Progenitor cell of endocrine pancreas (in vitro differentiated cells): ENCODE measurements at regions not wholly inside any gene's neighbourhood (a gene's known extent, or its start where the extent isn't known, plus 50 kb on each side); places are given as distances from the start of the nearest gene placed in this dataset.

ENCODE experiments used
- DNase-seq: peaks from one replicate; pipeline ENCODE4 v3.0.0; 2021; ENCODE audit warnings: low spot score; ENCODE audit not compliant: unreplicated experiment
- H3K27ac Mint-ChIP-seq: 2 replicates; pipeline ENCODE4 v1.8.0; 2021; ENCODE audit warnings: mild to moderate bottlenecking, moderate library complexity, mixed read lengths
- H3K27me3 Mint-ChIP-seq: 2 replicates; pipeline ENCODE4 v1.8.0; 2021; ENCODE audit warnings: mixed read lengths
- H3K36me3 Mint-ChIP-seq: 2 replicates; pipeline ENCODE4 v1.8.0; 2022; ENCODE audit warnings: mixed read lengths; ENCODE audit not compliant: insufficient read depth
- H3K4me1 Mint-ChIP-seq: 2 replicates; pipeline ENCODE4 v1.8.0; 2021; ENCODE audit warnings: low read depth, mixed read lengths
- H3K4me3 Mint-ChIP-seq: 2 replicates; pipeline ENCODE4 v1.8.0; 2021; ENCODE audit warnings: low read depth, mild to moderate bottlenecking, moderate library complexity, mixed read lengths
- H3K9me3 Mint-ChIP-seq: 2 replicates; pipeline ENCODE4 v1.8.0; 2021; ENCODE audit warnings: low read depth, mixed read lengths
- TF ChIP-seq, protein P1 (sequence below): fragments of 200-600 bp; sonication (generic); IDR thresholded peaks from one replicate; pipeline ENCODE4 v1.5.0; 2021; ENCODE audit warnings: antibody characterized with exemption, mild to moderate bottlenecking; ENCODE audit not compliant: unreplicated experiment

DNA sequence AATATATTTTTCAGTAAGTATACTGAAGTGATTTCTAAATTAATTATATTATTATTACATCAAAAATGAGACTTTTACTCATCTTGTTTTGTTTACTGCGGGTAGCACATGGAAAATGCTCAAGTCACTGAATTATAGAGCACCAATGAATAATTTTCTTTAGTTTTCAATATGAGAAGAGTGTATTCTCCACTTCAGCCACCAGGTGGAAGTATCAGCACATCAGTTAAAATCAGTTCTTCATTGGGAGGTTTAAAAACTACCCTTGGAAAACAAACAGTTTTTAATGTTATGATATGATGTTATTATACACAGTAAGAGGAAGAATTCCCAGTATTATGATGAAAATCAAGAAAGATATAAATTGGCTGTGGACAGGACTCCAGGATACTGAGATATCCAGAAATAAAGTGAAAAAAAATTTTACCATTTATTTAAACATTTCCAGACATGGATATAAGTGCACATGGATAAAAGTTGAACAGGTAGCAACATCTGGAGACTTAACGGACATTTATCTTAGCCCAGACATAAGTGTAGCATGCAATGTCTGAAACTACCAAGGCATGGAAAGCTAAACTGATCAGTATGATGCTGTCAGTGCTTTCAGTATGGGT lies 467.3 kb downstream of the KCNJ2 start:
- no peak overlapping the region for H3K27ac Mint-ChIP-seq
- no peaks in the 10 kb centered on the region for H3K9me3 Mint-ChIP-seq
- peaks cover 8% of the 10 kb centered on the region for H3K4me1 Mint-ChIP-seq
- no peaks in the 10 kb centered on the region for H3K36me3 Mint-ChIP-seq
- no peak overlapping the region for H3K4me3 Mint-ChIP-seq
- no peak for DNase-seq
- TF ChIP-seq, protein P1, sequence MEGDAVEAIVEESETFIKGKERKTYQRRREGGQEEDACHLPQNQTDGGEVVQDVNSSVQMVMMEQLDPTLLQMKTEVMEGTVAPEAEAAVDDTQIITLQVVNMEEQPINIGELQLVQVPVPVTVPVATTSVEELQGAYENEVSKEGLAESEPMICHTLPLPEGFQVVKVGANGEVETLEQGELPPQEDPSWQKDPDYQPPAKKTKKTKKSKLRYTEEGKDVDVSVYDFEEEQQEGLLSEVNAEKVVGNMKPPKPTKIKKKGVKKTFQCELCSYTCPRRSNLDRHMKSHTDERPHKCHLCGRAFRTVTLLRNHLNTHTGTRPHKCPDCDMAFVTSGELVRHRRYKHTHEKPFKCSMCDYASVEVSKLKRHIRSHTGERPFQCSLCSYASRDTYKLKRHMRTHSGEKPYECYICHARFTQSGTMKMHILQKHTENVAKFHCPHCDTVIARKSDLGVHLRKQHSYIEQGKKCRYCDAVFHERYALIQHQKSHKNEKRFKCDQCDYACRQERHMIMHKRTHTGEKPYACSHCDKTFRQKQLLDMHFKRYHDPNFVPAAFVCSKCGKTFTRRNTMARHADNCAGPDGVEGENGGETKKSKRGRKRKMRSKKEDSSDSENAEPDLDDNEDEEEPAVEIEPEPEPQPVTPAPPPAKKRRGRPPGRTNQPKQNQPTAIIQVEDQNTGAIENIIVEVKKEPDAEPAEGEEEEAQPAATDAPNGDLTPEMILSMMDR, result peak; percentile 78
- H3K27me3 Mint-ChIP-seq, result no peaks in the 10 kb centered on the region

DNA sequence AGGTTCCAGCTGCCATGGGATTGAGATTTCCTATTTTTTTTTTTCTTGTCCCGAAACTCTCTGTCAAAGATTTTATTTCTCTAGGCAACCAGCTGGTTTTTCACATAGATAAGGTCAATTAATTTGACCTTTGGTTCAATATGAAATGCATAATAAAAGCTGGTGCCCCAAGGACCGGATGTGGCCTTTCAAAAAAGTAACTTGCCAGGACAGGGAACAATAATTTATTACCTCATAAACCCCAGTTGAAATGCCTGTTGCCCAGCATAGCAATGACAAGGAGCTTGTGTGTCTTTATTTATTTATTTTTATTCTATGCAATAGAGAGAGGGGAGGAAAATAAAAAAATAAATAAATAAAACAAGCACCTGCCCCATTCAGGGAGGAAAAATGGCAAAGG lies 472.7 kb downstream of the KCNJ2 start:
- Mint-ChIP-seq H3K27ac (no peak overlapping the region), H3K4me1 (peaks cover 6% of the 10 kb centered on the region), H3K4me3 (no peak overlapping the region), H3K36me3 (no peaks in the 10 kb centered on the region), H3K27me3 (no peaks in the 10 kb centered on the region), H3K9me3 (peaks cover 8% of the 10 kb centered on the region)
- TF ChIP-seq, protein P1, result no peak
- DNase-seq, result no peak

DNA sequence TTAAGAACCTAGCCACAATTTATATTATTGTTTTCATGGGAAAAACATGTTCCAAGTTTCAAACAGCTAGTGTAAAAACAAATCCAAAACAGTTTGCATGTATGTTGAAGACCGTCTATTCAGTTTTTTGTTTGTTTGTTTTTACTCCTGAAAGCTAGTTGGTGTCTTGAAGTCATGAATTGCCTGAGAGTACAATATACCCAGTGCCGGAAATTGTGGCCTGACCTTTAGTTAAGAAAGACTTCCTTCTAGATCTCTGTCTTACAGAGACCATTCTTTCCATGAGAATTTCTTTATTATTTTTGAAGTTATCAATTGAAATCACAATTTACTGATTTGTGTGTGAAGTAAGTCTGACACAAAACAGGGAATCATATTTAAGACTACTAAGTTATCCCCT lies 474.8 kb downstream of the KCNJ2 start:
- Mint-ChIP-seq H3K27me3 (no peaks in the 10 kb centered on the region), H3K4me1 (peaks cover 6% of the 10 kb centered on the region), H3K27ac (no peak overlapping the region), H3K9me3 (peaks cover 11% of the 10 kb centered on the region), H3K4me3 (no peak overlapping the region), H3K36me3 (no peaks in the 10 kb centered on the region)
- no peak for DNase-seq
- TF ChIP-seq, protein P1, result no peak

DNA sequence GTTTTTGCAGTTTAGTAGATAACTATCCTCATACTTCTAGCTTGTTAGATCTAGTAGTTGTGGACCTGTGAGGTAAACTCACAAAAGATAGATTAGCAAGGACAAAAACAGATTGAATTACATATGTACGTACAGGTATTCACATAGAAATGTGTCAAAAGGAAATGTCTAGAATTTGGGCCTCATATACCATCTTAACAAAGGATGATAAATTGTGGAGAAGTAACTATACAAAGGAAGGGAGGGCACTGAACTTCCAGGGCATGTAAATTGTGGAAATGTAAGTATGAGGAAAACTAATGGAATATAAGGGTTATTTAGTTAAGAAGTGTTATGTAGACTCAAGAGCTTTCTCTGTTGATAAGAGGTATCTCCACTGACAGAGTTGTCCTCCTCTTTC lies 477.3 kb downstream of the KCNJ2 start:
- no peaks in the 10 kb centered on the region for H3K4me1 Mint-ChIP-seq

DNA sequence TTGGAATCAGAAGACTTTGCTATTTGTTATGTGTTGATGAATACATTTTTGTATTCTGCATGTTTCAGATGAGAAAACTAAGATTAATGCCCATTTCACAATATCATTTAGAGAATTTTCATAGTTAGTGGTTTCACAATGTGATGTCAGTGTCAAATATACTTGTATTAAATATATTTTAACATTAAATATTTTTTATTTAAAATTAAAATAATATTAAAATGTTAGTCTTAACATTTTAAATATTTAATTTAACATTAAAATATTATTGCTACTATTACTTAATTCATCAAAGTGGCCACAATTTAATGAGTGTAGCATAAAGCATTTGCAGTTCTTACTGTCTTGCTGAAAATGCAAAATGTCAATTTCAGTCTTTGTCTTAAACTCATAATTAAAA lies 478.8 kb downstream of the KCNJ2 start:
- TF ChIP-seq, protein P1, result no peak
- Mint-ChIP-seq H3K9me3 (peaks cover 11% of the 10 kb centered on the region), H3K36me3 (no peaks in the 10 kb centered on the region), H3K4me1 (no peaks in the 10 kb centered on the region), H3K27ac (no peak overlapping the region), H3K4me3 (no peak overlapping the region), H3K27me3 (no peaks in the 10 kb centered on the region)
- no peak for DNase-seq

More for the DNA sequence above, 477.3 kb downstream of the KCNJ2 start:
- TF ChIP-seq, protein P1, result no peak
- H3K4me3 Mint-ChIP-seq, result no peak overlapping the region
- no peak for DNase-seq
- no peak overlapping the region for H3K27ac Mint-ChIP-seq
- H3K27me3 Mint-ChIP-seq, result no peaks in the 10 kb centered on the region
- no peaks in the 10 kb centered on the region for H3K36me3 Mint-ChIP-seq
- H3K9me3 Mint-ChIP-seq, result peaks cover 11% of the 10 kb centered on the region
